ENCODE measurements at regions not wholly inside any gene's neighbourhood (a gene's known extent, or its start where the extent isn't known, plus 50 kb on each side); places are given as distances from the start of the nearest gene placed in this dataset.

DNA sequence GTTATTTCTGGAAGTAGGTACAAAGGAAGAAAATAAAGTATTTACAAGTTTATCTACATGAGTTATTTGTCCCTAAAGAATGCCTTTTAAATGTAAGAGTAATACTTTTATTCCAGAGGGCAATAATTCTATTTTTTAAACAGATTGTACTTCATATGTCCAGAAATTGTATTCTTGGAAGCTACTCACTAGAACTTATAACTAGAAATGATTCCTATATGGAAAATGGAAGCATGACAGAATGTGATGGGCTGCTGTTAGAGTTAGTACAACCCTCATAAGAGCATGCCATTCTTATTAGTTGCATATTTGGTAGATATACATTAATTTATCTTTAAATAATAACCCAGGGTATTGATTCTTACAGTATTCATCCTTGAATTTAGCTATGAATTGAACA, 362.0 kb downstream of the FSIP2 start:
- no peak for TF ChIP-seq POLR2A (IDR thresholded peaks at IDR 0.05)
- TF ChIP-seq, protein P1, sequence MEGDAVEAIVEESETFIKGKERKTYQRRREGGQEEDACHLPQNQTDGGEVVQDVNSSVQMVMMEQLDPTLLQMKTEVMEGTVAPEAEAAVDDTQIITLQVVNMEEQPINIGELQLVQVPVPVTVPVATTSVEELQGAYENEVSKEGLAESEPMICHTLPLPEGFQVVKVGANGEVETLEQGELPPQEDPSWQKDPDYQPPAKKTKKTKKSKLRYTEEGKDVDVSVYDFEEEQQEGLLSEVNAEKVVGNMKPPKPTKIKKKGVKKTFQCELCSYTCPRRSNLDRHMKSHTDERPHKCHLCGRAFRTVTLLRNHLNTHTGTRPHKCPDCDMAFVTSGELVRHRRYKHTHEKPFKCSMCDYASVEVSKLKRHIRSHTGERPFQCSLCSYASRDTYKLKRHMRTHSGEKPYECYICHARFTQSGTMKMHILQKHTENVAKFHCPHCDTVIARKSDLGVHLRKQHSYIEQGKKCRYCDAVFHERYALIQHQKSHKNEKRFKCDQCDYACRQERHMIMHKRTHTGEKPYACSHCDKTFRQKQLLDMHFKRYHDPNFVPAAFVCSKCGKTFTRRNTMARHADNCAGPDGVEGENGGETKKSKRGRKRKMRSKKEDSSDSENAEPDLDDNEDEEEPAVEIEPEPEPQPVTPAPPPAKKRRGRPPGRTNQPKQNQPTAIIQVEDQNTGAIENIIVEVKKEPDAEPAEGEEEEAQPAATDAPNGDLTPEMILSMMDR (IDR thresholded peaks at IDR 0.05) = no peak
- TF ChIP-seq POLR2AphosphoS5 (IDR thresholded peaks at IDR 0.05; ENCODE audit: insufficient read depth in 1 of 2, low read depth in 1 of 2) = no peak

Data from vagina (tissue), 2 donors.